Neural crest cell (in vitro differentiated cells): ENCODE measurements at regions not wholly inside any gene's neighbourhood (a gene's known extent, or its start where the extent isn't known, plus 50 kb on each side); places are given as distances from the start of the nearest gene placed in this dataset.

Experiments
- DNase-seq: peaks from one replicate; pipeline ENCODE4 v3.0.0; 2021; ENCODE audit warnings: low read depth, mixed read lengths, low spot score
- H3K27ac Mint-ChIP-seq: one replicate; pipeline ENCODE4 v1.8.0; 2021; ENCODE audit warnings: mild to moderate bottlenecking, mixed read lengths; ENCODE audit not compliant: unreplicated experiment
- H3K27me3 Mint-ChIP-seq: 2 replicates; pipeline ENCODE4 v1.8.0; 2021; ENCODE audit warnings: low read depth, mild to moderate bottlenecking, mixed read lengths
- H3K36me3 Mint-ChIP-seq: 2 replicates; pipeline ENCODE4 v1.8.0; 2021; ENCODE audit warnings: low read depth, mild to moderate bottlenecking, mixed read lengths
- H3K4me1 Mint-ChIP-seq: 2 replicates; pipeline ENCODE4 v1.8.0; 2021; ENCODE audit warnings: mixed read lengths
- H3K4me3 Mint-ChIP-seq: one replicate; pipeline ENCODE4 v1.8.0; 2021; ENCODE audit warnings: mild to moderate bottlenecking, mixed read lengths
- H3K9me3 Mint-ChIP-seq: 2 replicates; pipeline ENCODE4 v1.8.0; 2021; ENCODE audit warnings: mixed read lengths
- TF ChIP-seq, protein P1 (sequence below): fragments of 200-600 bp; sonication (generic); conservative IDR thresholded peaks from 2 replicates; pipeline ENCODE4 v1.5.0; 2021; ENCODE audit warnings: antibody characterized with exemption, mild to moderate bottlenecking

- no peak overlapping the region for H3K27ac Mint-ChIP-seq
- TF ChIP-seq, protein P1, sequence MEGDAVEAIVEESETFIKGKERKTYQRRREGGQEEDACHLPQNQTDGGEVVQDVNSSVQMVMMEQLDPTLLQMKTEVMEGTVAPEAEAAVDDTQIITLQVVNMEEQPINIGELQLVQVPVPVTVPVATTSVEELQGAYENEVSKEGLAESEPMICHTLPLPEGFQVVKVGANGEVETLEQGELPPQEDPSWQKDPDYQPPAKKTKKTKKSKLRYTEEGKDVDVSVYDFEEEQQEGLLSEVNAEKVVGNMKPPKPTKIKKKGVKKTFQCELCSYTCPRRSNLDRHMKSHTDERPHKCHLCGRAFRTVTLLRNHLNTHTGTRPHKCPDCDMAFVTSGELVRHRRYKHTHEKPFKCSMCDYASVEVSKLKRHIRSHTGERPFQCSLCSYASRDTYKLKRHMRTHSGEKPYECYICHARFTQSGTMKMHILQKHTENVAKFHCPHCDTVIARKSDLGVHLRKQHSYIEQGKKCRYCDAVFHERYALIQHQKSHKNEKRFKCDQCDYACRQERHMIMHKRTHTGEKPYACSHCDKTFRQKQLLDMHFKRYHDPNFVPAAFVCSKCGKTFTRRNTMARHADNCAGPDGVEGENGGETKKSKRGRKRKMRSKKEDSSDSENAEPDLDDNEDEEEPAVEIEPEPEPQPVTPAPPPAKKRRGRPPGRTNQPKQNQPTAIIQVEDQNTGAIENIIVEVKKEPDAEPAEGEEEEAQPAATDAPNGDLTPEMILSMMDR: no peak
- H3K4me1 Mint-ChIP-seq: peaks cover 20% of the 10 kb centered on the region
- H3K27me3 Mint-ChIP-seq: no peaks in the 10 kb centered on the region
- no peaks in the 10 kb centered on the region for H3K36me3 Mint-ChIP-seq
- no peak for DNase-seq
- no peak overlapping the region for H3K4me3 Mint-ChIP-seq
- no peaks in the 10 kb centered on the region for H3K9me3 Mint-ChIP-seq
These were observed 344.4 kb downstream of the MAN2A1 start for GRCh38 chr5:110034056-110034600.

DNA sequence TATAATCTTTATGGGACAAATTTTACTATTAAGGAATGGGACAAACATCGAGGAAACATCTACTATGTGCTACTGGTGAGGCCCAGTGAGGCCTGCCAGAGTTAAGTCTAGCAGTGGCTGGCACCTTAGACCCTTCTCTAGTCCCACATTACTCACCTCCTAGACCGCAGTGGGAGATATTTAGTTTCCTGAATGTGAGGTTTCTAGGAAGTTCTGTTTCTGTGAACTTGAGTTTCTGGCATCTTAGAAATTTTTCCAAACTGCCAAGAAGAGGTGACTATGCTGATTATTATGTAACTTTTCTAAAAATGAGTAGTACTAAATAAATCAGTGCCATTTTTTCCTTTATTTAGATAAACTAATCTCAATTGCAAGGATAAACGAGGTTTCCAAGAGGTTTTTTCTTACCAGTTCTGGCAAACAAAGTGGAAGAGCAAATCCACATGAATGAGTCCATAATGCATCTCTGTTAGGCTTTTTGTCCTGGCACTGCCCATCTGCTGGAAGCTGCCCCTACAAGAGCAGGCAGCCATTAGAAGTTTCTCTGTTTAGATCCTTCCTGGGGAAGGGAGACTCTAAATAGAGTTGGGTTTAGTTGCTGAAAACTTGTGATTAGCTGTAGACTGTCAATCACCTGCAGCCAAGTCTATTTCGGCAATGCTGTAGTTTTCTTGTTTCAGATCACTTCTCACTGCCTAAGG, 348.7 kb downstream of the MAN2A1 start:
- peaks cover 20% of the 10 kb centered on the region for H3K4me1 Mint-ChIP-seq
- TF ChIP-seq, protein P1: no peak
- H3K27me3 Mint-ChIP-seq: no peaks in the 10 kb centered on the region
- peaks cover 4% of the 10 kb centered on the region for H3K36me3 Mint-ChIP-seq
- no peak for DNase-seq
- H3K9me3 Mint-ChIP-seq: peaks cover 19% of the 10 kb centered on the region
- no peak overlapping the region for H3K4me3 Mint-ChIP-seq
- H3K27ac Mint-ChIP-seq: no peak overlapping the region

GRCh38 chr5:110040178-110040577, 350.5 kb downstream of the MAN2A1 start:
- TF ChIP-seq, protein P1: peak; percentile 24
- no peak for DNase-seq
- no peaks in the 10 kb centered on the region for H3K27me3 Mint-ChIP-seq
- H3K4me1 Mint-ChIP-seq: peaks cover 3% of the 10 kb centered on the region
- H3K9me3 Mint-ChIP-seq: peaks cover 27% of the 10 kb centered on the region
- no peak overlapping the region for H3K27ac Mint-ChIP-seq
- no peak overlapping the region for H3K4me3 Mint-ChIP-seq
- H3K36me3 Mint-ChIP-seq: peaks cover 4% of the 10 kb centered on the region

GRCh38 chr5:110043025-110043424, 353.3 kb downstream of the MAN2A1 start:
- Mint-ChIP-seq H3K4me3 (no peak overlapping the region), H3K36me3 (peaks cover 4% of the 10 kb centered on the region), H3K27ac (no peak overlapping the region), H3K4me1 (no peaks in the 10 kb centered on the region), H3K9me3 (peaks cover 27% of the 10 kb centered on the region), H3K27me3 (no peaks in the 10 kb centered on the region)
- TF ChIP-seq, protein P1: no peak
- DNase-seq: no peak

GRCh38 chr5:110045158-110045557, 355.4 kb downstream of the MAN2A1 start:
- peaks cover 4% of the 10 kb centered on the region for H3K36me3 Mint-ChIP-seq
- H3K9me3 Mint-ChIP-seq: peaks cover 23% of the 10 kb centered on the region
- H3K4me1 Mint-ChIP-seq: no peaks in the 10 kb centered on the region
- no peak overlapping the region for H3K4me3 Mint-ChIP-seq
- TF ChIP-seq, protein P1: no peak
- H3K27ac Mint-ChIP-seq: no peak overlapping the region
- no peaks in the 10 kb centered on the region for H3K27me3 Mint-ChIP-seq
- no peak for DNase-seq
